Adrenal gland (tissue), 5 donors: ENCODE measurements at regions not wholly inside any gene's neighbourhood (a gene's known extent, or its start where the extent isn't known, plus 50 kb on each side); places are given as distances from the start of the nearest gene placed in this dataset.

Experiments used
- POLR2A ChIP-seq, 2 donors: fragments of 450-650 bp; IDR thresholded peaks; one replicate each; pipeline ENCODE4 v1.6.1; 2017; ENCODE audit warnings: antibody characterized with exemption in 2 of 2, mild to moderate bottlenecking in 2 of 2, moderate library complexity in 1 of 2
- TF ChIP-seq, protein P1 (sequence below), 6 experiments: fragments of 450-650 bp in 4 of 6; fragments of 200-600 bp in 2 of 6; sonication (generic) in 1 of 6; IDR thresholded peaks; 1 replicate in 5 of 6; 2 replicates in 1 of 6; pipeline versions ENCODE4 v1.5.1 to v1.8.0; 2016 to 2021; ENCODE audit warnings: antibody characterized with exemption in 6 of 6, mild to moderate bottlenecking in 2 of 6, moderate library complexity in 1 of 6
- donor health status: DM: no; HTN: no; CAD: no.

DNA sequence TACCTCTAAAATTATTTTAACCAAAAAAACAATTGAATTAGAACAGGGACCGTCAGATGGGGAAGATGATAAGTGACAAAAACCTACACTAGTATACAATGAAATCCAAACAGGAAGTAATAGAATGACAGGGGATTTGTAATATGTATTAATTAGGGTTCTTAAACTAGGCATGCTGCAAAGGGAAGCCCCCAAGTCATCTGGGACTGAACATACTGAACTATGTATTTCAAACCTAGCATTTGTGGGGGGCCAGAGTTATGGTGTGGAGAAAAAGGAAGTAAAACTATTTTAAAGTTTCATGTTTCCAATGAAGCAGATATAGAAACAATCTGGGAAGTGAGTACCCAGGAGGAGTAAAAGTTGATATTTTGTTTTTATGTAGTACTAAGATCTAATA, 133.2 kb upstream of the HS3ST3A1 start:
- TF ChIP-seq, protein P1, sequence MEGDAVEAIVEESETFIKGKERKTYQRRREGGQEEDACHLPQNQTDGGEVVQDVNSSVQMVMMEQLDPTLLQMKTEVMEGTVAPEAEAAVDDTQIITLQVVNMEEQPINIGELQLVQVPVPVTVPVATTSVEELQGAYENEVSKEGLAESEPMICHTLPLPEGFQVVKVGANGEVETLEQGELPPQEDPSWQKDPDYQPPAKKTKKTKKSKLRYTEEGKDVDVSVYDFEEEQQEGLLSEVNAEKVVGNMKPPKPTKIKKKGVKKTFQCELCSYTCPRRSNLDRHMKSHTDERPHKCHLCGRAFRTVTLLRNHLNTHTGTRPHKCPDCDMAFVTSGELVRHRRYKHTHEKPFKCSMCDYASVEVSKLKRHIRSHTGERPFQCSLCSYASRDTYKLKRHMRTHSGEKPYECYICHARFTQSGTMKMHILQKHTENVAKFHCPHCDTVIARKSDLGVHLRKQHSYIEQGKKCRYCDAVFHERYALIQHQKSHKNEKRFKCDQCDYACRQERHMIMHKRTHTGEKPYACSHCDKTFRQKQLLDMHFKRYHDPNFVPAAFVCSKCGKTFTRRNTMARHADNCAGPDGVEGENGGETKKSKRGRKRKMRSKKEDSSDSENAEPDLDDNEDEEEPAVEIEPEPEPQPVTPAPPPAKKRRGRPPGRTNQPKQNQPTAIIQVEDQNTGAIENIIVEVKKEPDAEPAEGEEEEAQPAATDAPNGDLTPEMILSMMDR (IDR thresholded peaks at IDR 0.05): no peak
- TF ChIP-seq POLR2A (IDR thresholded peaks at IDR 0.05): no peak
